ENCODE measurements at regions not wholly inside any gene's neighbourhood (a gene's known extent, or its start where the extent isn't known, plus 50 kb on each side); places are given as distances from the start of the nearest gene placed in this dataset.

DNA sequence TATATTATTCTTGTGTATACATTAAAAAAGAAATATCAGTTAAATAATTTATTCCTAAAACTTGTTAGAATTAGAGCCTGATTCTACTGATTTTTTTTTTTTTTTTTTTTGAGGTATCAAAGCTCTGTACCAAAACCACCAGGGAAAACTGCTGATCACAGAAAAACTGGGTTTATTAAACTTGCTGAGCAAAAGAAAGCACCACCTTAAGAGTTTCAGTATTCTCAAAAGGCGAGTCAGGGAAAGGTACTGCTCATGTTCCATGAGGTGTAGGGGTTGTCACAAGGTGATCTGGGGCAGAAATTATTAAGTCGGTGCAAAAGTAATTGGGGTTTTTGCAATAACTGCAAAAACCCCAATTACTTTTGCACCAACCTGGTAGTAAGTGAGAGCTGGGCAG is 51.7 kb upstream of the KLF7 start (continued):
- TF ChIP-seq, protein P1, sequence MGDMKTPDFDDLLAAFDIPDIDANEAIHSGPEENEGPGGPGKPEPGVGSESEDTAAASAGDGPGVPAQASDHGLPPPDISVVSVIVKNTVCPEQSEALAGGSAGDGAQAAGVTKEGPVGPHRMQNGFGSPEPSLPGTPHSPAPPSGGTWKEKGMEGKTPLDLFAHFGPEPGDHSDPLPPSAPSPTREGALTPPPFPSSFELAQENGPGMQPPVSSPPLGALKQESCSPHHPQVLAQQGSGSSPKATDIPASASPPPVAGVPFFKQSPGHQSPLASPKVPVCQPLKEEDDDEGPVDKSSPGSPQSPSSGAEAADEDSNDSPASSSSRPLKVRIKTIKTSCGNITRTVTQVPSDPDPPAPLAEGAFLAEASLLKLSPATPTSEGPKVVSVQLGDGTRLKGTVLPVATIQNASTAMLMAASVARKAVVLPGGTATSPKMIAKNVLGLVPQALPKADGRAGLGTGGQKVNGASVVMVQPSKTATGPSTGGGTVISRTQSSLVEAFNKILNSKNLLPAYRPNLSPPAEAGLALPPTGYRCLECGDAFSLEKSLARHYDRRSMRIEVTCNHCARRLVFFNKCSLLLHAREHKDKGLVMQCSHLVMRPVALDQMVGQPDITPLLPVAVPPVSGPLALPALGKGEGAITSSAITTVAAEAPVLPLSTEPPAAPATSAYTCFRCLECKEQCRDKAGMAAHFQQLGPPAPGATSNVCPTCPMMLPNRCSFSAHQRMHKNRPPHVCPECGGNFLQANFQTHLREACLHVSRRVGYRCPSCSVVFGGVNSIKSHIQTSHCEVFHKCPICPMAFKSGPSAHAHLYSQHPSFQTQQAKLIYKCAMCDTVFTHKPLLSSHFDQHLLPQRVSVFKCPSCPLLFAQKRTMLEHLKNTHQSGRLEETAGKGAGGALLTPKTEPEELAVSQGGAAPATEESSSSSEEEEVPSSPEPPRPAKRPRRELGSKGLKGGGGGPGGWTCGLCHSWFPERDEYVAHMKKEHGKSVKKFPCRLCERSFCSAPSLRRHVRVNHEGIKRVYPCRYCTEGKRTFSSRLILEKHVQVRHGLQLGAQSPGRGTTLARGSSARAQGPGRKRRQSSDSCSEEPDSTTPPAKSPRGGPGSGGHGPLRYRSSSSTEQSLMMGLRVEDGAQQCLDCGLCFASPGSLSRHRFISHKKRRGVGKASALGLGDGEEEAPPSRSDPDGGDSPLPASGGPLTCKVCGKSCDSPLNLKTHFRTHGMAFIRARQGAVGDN (IDR thresholded peaks at IDR 0.05): no peak
- TF ChIP-seq BRCA1 (IDR thresholded peaks at IDR 0.05; ENCODE audit: low read depth, low read length) (no peak), BMI1 (IDR thresholded peaks at IDR 0.05; ENCODE audit: borderline replicate concordance) (no peak), MYC (IDR thresholded peaks at IDR 0.05; ENCODE audit: insufficient read depth, insufficient read length, insufficient replicate concordance, low read length, severe bottlenecking) (no peak), ASH2L (IDR thresholded peaks at IDR 0.05; ENCODE audit: borderline replicate concordance, low read depth) (no peak), ESRRA (IDR thresholded peaks at IDR 0.05; ENCODE audit: low read length) (no peak)
- TF ChIP-seq, protein P2, sequence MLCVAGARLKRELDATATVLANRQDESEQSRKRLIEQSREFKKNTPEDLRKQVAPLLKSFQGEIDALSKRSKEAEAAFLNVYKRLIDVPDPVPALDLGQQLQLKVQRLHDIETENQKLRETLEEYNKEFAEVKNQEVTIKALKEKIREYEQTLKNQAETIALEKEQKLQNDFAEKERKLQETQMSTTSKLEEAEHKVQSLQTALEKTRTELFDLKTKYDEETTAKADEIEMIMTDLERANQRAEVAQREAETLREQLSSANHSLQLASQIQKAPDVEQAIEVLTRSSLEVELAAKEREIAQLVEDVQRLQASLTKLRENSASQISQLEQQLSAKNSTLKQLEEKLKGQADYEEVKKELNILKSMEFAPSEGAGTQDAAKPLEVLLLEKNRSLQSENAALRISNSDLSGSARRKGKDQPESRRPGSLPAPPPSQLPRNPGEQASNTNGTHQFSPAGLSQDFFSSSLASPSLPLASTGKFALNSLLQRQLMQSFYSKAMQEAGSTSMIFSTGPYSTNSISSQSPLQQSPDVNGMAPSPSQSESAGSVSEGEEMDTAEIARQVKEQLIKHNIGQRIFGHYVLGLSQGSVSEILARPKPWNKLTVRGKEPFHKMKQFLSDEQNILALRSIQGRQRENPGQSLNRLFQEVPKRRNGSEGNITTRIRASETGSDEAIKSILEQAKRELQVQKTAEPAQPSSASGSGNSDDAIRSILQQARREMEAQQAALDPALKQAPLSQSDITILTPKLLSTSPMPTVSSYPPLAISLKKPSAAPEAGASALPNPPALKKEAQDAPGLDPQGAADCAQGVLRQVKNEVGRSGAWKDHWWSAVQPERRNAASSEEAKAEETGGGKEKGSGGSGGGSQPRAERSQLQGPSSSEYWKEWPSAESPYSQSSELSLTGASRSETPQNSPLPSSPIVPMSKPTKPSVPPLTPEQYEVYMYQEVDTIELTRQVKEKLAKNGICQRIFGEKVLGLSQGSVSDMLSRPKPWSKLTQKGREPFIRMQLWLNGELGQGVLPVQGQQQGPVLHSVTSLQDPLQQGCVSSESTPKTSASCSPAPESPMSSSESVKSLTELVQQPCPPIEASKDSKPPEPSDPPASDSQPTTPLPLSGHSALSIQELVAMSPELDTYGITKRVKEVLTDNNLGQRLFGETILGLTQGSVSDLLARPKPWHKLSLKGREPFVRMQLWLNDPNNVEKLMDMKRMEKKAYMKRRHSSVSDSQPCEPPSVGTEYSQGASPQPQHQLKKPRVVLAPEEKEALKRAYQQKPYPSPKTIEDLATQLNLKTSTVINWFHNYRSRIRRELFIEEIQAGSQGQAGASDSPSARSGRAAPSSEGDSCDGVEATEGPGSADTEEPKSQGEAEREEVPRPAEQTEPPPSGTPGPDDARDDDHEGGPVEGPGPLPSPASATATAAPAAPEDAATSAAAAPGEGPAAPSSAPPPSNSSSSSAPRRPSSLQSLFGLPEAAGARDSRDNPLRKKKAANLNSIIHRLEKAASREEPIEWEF (IDR thresholded peaks at IDR 0.05; ENCODE audit: insufficient replicate concordance, low read depth, low read length): no peak

Measured in GM12878 (cell line).